GM21447 (cell line): ENCODE measurements at regions not wholly inside any gene's neighbourhood (a gene's known extent, or its start where the extent isn't known, plus 50 kb on each side); places are given as distances from the start of the nearest gene placed in this dataset.
A peak's percentile ranks its signal among the peaks of the same experiment; 100 is the strongest.
"Not testable (repeated sequence)": the region's sequence is repeated elsewhere in the genome, so short reads cannot be mapped to it uniquely, and the experiment has no call there.

Experiments used
- ATAC-seq: cut with Tn5 transposase; IDR thresholded peaks from one replicate; pipeline ENCODE4 v1.9.1; 2021; ENCODE audit not compliant: unreplicated experiment

- not testable (repeated sequence) for ATAC-seq
These were observed 56.6 kb downstream of the CHST2 start for GRCh38 chr3:143175940-143176894.

- peak; percentile 52 for ATAC-seq
These were observed 58.4 kb downstream of the CHST2 start for GRCh38 chr3:143177965-143178364.

- ATAC-seq = not testable (repeated sequence)
These were observed 59.4 kb downstream of the CHST2 start for GRCh38 chr3:143178775-143179548.

- no peak for ATAC-seq
These were observed 60.0 kb downstream of the CHST2 start for GRCh38 chr3:143179603-143180002.

DNA sequence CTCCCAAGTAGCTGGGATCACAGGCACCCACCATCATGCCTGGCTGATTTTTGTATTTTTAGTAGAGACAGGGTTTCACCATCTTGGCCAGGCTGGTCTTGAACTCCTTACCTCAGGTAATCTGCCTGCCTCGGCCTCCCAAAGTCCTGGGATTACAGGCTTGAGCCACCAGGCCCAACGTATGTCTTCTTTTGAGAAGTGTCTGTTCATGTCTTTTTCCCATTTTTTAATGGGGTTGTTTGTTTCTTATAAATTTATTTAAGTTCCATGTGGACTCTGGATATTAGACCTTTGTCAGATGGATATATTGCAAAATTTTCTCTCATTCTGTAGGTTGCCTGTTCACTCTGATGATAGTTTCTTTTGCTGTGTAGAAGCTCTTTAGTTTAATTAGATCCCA, 61.3 kb downstream of the CHST2 start:
- not testable (repeated sequence) for ATAC-seq

GRCh38 chr3:143181977-143182376, 62.4 kb downstream of the CHST2 start:
- not testable (repeated sequence) for ATAC-seq

- no peak for ATAC-seq
These were observed 63.5 kb downstream of the CHST2 start for GRCh38 chr3:143182866-143183664.

DNA sequence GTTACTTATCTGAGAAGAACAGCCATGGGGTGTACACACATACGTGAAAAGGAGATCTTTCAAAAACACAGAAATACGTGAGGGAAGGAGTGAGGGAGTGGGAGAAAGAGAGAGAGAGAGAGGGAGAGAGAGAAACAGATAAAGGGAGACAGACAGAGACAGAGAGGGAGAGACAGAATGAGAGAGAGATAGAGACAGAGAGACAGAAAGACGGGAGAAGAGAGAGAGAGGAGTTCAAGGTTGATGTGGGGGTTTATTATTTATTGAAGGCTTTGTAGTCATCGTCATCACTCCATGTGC, 64.0 kb downstream of the CHST2 start:
- ATAC-seq = no peak

GRCh38 chr3:143184099-143184498, 64.5 kb downstream of the CHST2 start:
- ATAC-seq = no peak

DNA sequence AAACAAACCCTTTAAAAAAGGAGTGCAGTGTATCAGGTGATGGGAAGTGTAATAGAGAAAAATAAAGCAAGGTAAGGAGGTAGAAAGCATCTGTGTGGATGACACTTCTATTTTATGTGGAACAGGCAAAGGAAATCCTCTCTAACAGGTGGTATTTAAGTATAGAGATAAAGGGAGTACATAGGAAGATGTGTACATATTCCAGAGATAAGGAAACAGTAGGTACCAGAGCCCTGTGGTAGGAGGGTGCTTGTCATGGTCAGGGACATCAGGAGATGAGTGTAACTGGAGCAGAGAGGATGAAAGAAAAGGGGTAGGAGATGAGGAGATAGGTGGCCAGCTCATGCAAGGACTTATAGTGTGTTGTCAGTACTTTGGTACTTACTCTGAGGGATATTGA, 65.8 kb downstream of the CHST2 start:
- no peak for ATAC-seq

- no peak for ATAC-seq
These were observed 67.5 kb downstream of the CHST2 start for GRCh38 chr3:143187111-143187510.

- ATAC-seq = no peak
These were observed 69.3 kb downstream of the CHST2 start for GRCh38 chr3:143188881-143189280.

DNA sequence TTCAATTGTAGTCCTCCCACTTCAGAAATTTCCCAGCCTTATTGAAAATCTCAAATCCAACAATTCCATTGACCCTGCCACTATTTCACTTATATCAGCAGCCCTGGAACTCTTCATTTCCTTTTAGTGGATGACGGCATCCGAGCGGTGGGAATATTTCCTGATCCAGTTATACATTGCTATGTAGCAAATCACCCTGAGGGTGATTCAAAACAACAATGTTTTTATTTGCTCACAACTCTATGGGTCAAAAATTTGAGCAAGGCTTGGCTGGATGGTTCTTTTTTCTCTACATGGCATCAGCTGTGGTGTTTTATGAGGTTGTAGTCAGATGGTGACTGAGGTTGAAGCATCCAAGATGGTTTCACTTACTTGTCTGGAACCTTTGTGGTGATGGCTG, 70.5 kb downstream of the CHST2 start:
- ATAC-seq = no peak

- ATAC-seq = no peak
These were observed 72.6 kb downstream of the CHST2 start for GRCh38 chr3:143192193-143192592.

- no peak for ATAC-seq
These were observed 80.7 kb downstream of the CHST2 start for GRCh38 chr3:143200001-143200924.

DNA sequence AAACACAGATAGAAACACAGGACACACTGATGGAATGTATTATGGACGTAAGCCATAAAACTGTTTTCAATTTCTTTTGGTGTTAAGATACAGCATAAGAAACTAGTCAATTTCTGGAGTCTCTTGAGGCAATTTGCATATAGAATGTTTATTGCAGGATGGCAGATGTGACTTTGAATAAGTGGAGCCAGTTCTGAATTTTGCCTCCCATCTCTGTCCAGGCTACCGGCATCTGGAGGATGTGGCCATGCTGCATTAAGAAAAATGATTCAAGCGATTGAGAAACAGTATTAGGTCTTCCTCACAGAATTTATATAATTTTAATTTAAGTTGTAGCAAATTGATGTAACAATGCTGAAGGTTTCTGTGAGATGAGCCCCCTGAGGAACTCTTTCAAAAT, 81.5 kb downstream of the CHST2 start:
- no peak for ATAC-seq

- ATAC-seq = no peak
These were observed 82.5 kb downstream of the CHST2 start for GRCh38 chr3:143201870-143202752.

DNA sequence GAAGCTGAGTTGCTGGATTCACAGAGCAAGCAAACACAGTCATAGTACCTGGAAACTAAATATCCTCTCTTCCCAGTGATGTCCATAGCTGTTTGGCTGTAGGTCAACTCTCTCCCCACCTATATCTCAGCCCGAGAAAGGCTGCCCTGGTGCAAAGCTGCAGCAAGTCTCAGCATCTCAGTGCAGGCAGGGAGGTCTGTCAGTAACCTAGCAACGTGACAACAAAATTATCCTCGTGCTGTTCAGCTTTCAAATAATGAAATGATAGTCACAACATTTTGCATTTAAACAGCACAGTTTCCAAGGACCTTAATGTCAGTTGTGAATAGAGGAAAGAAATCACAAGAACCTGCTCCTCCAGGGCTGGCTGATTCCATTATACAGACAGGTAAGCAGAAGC, 83.6 kb downstream of the CHST2 start:
- ATAC-seq = no peak

GRCh38 chr3:143203848-143204247, 84.3 kb downstream of the CHST2 start:
- no peak for ATAC-seq
